Stomach (tissue), 4 donors: ENCODE measurements at regions not wholly inside any gene's neighbourhood (a gene's known extent, or its start where the extent isn't known, plus 50 kb on each side); places are given as distances from the start of the nearest gene placed in this dataset.

Experiments used
- EP300 ChIP-seq: sonication (generic); formaldehyde crosslinking; IDR thresholded peaks from one replicate; pipeline ENCODE4 v1.6.1; 2017; ENCODE audit warnings: antibody characterized with exemption
- POLR2A ChIP-seq, 4 donors: fragments of 450-650 bp; IDR thresholded peaks; one replicate each; pipeline ENCODE4 v1.6.1; 2016; ENCODE audit warnings: antibody characterized with exemption in 4 of 4, control low read depth in 2 of 4, mild to moderate bottlenecking in 1 of 4, moderate library complexity in 1 of 4
- POLR2AphosphoS5 ChIP-seq, 3 donors: sonication (generic); formaldehyde crosslinking; IDR thresholded peaks; one replicate each; pipeline ENCODE4 v1.6.1; 2016; ENCODE audit warnings: antibody characterized with exemption in 3 of 3
- TF ChIP-seq, protein P1 (sequence below), 7 experiments: fragments of 450-650 bp in 4 of 7; fragments of 200-600 bp in 3 of 7; sonication (generic) in 3 of 7; IDR thresholded peaks; one replicate each; pipeline ENCODE4 v1.5.1; 2016 to 2019; ENCODE audit warnings: antibody characterized with exemption in 7 of 7, control low read depth in 2 of 7, mild to moderate bottlenecking in 1 of 7

DNA sequence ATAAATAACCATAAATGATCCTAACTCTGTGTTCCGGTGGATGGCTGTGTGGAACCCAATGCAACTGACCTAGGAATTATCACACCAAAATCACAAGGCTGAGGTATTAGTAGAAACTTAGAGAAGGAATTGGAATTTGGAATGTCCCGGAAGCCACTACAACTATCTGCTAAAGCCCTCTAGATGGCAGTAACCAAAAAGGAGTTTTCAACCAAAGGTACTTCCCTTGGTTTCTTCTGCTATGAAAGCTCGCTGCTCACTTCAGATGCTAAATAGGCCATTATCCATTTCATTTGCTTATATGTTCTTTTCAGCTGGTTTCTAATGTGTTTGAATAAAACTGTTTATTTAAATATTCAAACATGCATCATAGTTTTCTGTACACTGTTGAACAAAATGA, 1589.1 kb upstream of the SPRY2 start:
- TF ChIP-seq, protein P1, sequence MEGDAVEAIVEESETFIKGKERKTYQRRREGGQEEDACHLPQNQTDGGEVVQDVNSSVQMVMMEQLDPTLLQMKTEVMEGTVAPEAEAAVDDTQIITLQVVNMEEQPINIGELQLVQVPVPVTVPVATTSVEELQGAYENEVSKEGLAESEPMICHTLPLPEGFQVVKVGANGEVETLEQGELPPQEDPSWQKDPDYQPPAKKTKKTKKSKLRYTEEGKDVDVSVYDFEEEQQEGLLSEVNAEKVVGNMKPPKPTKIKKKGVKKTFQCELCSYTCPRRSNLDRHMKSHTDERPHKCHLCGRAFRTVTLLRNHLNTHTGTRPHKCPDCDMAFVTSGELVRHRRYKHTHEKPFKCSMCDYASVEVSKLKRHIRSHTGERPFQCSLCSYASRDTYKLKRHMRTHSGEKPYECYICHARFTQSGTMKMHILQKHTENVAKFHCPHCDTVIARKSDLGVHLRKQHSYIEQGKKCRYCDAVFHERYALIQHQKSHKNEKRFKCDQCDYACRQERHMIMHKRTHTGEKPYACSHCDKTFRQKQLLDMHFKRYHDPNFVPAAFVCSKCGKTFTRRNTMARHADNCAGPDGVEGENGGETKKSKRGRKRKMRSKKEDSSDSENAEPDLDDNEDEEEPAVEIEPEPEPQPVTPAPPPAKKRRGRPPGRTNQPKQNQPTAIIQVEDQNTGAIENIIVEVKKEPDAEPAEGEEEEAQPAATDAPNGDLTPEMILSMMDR (IDR thresholded peaks at IDR 0.05), result no peak
- no peak for TF ChIP-seq POLR2A (IDR thresholded peaks at IDR 0.05)
- no peak for TF ChIP-seq POLR2AphosphoS5 (IDR thresholded peaks at IDR 0.05)
- TF ChIP-seq EP300, result no peak
